ENCODE measurements at regions not wholly inside any gene's neighbourhood (a gene's known extent, or its start where the extent isn't known, plus 50 kb on each side); places are given as distances from the start of the nearest gene placed in this dataset.

- no peak for DNase-seq
Observed at GRCh38 chr12:89253488-89253887, 98.8 kb downstream of the DUSP6 start.

GRCh38 chr12:89252284-89252683 lies 100.0 kb downstream of the DUSP6 start:
- DNase-seq: no peak

GRCh38 chr12:89251342-89252271 lies 100.7 kb downstream of the DUSP6 start:
- DNase-seq: no peak

GRCh38 chr12:89250636-89251035 lies 101.7 kb downstream of the DUSP6 start:
- no peak for DNase-seq

- no peak for DNase-seq
Observed at GRCh38 chr12:89250213-89250612, 102.1 kb downstream of the DUSP6 start.

GRCh38 chr12:89247967-89248366 lies 104.3 kb downstream of the DUSP6 start:
- no peak for DNase-seq

GRCh38 chr12:89247541-89247942 lies 104.8 kb downstream of the DUSP6 start:
- DNase-seq: no peak

- no peak for DNase-seq
Observed at GRCh38 chr12:89245090-89245489, 107.2 kb downstream of the DUSP6 start.

- DNase-seq: no peak
Observed at GRCh38 chr12:89244536-89244935, 107.8 kb downstream of the DUSP6 start.

GRCh38 chr12:89243771-89244170 lies 108.5 kb downstream of the DUSP6 start:
- no peak for DNase-seq

GRCh38 chr12:89239534-89239933 lies 112.8 kb downstream of the DUSP6 start:
- peak; percentile 12 for DNase-seq

- no peak for DNase-seq
Observed at GRCh38 chr12:89238593-89238992, 113.7 kb downstream of the DUSP6 start.

- DNase-seq: no peak
Observed at GRCh38 chr12:89237763-89238162, 114.5 kb downstream of the DUSP6 start.

- no peak for DNase-seq
Observed at GRCh38 chr12:89236748-89237383, 115.4 kb downstream of the DUSP6 start.

GRCh38 chr12:89236237-89236636 lies 116.1 kb downstream of the DUSP6 start:
- no peak for DNase-seq

- DNase-seq: no peak
Observed at GRCh38 chr12:89235189-89235993, 116.9 kb downstream of the DUSP6 start.

- no peak for DNase-seq
Observed at GRCh38 chr12:89234324-89235114, 117.8 kb downstream of the DUSP6 start.

GRCh38 chr12:89231686-89232085 lies 120.6 kb downstream of the DUSP6 start:
- no peak for DNase-seq

- no peak for DNase-seq
Observed at GRCh38 chr12:89230376-89231315, 121.7 kb downstream of the DUSP6 start.

- DNase-seq: no peak
Observed at GRCh38 chr12:89228491-89228890, 123.8 kb downstream of the DUSP6 start.

- no peak for DNase-seq
Observed at GRCh38 chr12:89227774-89228173, 124.5 kb downstream of the DUSP6 start.
